ENCODE measurements at regions not wholly inside any gene's neighbourhood (a gene's known extent, or its start where the extent isn't known, plus 50 kb on each side); places are given as distances from the start of the nearest gene placed in this dataset.

DNA sequence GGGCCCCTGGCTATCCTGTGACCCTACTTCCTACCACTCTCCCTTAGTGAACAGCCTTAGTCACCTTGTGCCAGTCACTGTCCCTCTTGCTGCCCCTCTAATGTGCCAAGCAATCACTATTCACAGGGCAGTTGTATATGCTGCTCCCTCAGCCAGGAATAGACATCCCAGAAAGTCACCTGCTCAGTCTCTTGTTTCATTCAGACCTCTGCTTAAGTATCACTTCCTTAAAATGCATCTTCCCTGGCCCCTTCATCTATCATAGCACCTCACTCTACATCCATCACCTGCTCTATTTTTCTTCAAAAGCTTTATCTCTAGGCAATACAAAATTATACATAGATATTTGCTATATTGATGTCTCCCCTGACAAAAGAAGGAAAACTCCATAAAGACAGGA, 328.4 kb upstream of the NFE2L3 start:
- TF ChIP-seq, protein P1, sequence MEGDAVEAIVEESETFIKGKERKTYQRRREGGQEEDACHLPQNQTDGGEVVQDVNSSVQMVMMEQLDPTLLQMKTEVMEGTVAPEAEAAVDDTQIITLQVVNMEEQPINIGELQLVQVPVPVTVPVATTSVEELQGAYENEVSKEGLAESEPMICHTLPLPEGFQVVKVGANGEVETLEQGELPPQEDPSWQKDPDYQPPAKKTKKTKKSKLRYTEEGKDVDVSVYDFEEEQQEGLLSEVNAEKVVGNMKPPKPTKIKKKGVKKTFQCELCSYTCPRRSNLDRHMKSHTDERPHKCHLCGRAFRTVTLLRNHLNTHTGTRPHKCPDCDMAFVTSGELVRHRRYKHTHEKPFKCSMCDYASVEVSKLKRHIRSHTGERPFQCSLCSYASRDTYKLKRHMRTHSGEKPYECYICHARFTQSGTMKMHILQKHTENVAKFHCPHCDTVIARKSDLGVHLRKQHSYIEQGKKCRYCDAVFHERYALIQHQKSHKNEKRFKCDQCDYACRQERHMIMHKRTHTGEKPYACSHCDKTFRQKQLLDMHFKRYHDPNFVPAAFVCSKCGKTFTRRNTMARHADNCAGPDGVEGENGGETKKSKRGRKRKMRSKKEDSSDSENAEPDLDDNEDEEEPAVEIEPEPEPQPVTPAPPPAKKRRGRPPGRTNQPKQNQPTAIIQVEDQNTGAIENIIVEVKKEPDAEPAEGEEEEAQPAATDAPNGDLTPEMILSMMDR (IDR thresholded peaks at IDR 0.05): no peak
- TF ChIP-seq EZH2 (IDR thresholded peaks at IDR 0.05; ENCODE audit: borderline replicate concordance, insufficient read depth, low read depth, low read length, poor library complexity, severe bottlenecking): no peak
